Nephron (organoid): ENCODE measurements at regions not wholly inside any gene's neighbourhood (a gene's known extent, or its start where the extent isn't known, plus 50 kb on each side); places are given as distances from the start of the nearest gene placed in this dataset.

Experiments used
- H3K27ac Mint-ChIP-seq, 3 experiments: 2 replicates each; pipeline ENCODE4 v1.8.0; 2020; ENCODE audit warnings: mixed read lengths in 3 of 3, mild to moderate bottlenecking in 2 of 3, moderate library complexity in 1 of 3
- H3K27me3 Mint-ChIP-seq: 2 replicates; pipeline ENCODE4 v1.8.0; 2021; ENCODE audit warnings: low read depth, mild to moderate bottlenecking, moderate library complexity, mixed read lengths
- H3K36me3 Mint-ChIP-seq: 2 replicates; pipeline ENCODE4 v1.8.0; 2020; ENCODE audit warnings: low read depth, mixed read lengths
- H3K4me1 Mint-ChIP-seq: 2 replicates; pipeline ENCODE4 v1.8.0; 2020; ENCODE audit warnings: mixed read lengths
- H3K4me3 Mint-ChIP-seq, 3 experiments: 2 replicates each; pipeline ENCODE4 v1.8.0; 2020; ENCODE audit warnings: mild to moderate bottlenecking in 3 of 3, mixed read lengths in 3 of 3, moderate library complexity in 2 of 3
- H3K9me3 Mint-ChIP-seq: 2 replicates; pipeline ENCODE4 v1.8.0; 2020; ENCODE audit warnings: mixed read lengths
- CTCF ChIP-seq, 3 experiments: fragments of 200-600 bp; sonication (generic); IDR thresholded peaks; one replicate each; pipeline ENCODE4 v1.5.0; 2021; ENCODE audit warnings: antibody characterized with exemption in 3 of 3; ENCODE audit not compliant: unreplicated experiment in 3 of 3

- no peaks in the 10 kb centered on the region for H3K9me3 Mint-ChIP-seq
- no peak for TF ChIP-seq CTCF (IDR thresholded peaks at IDR 0.05; ENCODE audit: unreplicated experiment in 3 of 3)
- H3K4me3 Mint-ChIP-seq: no peak overlapping the region
- peaks cover 29% of the 10 kb centered on the region for H3K27me3 Mint-ChIP-seq
- H3K36me3 Mint-ChIP-seq: no peaks in the 10 kb centered on the region
- no peak overlapping the region for H3K27ac Mint-ChIP-seq
- H3K4me1 Mint-ChIP-seq: peaks cover 5% of the 10 kb centered on the region
Observed at GRCh38 chr5:155129513-155129880, 115.9 kb downstream of the KIF4B start.

GRCh38 chr5:155134130-155134529, 120.6 kb downstream of the KIF4B start:
- Mint-ChIP-seq H3K36me3 (no peaks in the 10 kb centered on the region), H3K9me3 (no peaks in the 10 kb centered on the region), H3K27me3 (peaks cover 36% of the 10 kb centered on the region), H3K4me3 (no peak overlapping the region), H3K27ac (no peak overlapping the region), H3K4me1 (peaks cover under 1% of the 10 kb centered on the region)
- no peak for TF ChIP-seq CTCF (IDR thresholded peaks at IDR 0.05; ENCODE audit: unreplicated experiment in 3 of 3)

- Mint-ChIP-seq H3K9me3 (no peaks in the 10 kb centered on the region), H3K4me3 (no peak overlapping the region), H3K36me3 (no peaks in the 10 kb centered on the region), H3K27ac (no peak overlapping the region), H3K4me1 (peaks cover 6% of the 10 kb centered on the region), H3K27me3 (peaks cover 28% of the 10 kb centered on the region)
- TF ChIP-seq CTCF (IDR thresholded peaks at IDR 0.05; ENCODE audit: unreplicated experiment in 3 of 3): no peak
Observed at GRCh38 chr5:155136216-155136850, 122.8 kb downstream of the KIF4B start.

GRCh38 chr5:155137683-155138082, 124.1 kb downstream of the KIF4B start:
- H3K9me3 Mint-ChIP-seq: no peaks in the 10 kb centered on the region
- TF ChIP-seq CTCF (IDR thresholded peaks at IDR 0.05; ENCODE audit: unreplicated experiment in 3 of 3): no peak
- H3K4me1 Mint-ChIP-seq: peaks cover 6% of the 10 kb centered on the region
- H3K27ac Mint-ChIP-seq: no peak overlapping the region
- peaks cover 19% of the 10 kb centered on the region for H3K27me3 Mint-ChIP-seq
- H3K4me3 Mint-ChIP-seq: no peak overlapping the region
- H3K36me3 Mint-ChIP-seq: no peaks in the 10 kb centered on the region

GRCh38 chr5:155140646-155141045, 127.1 kb downstream of the KIF4B start:
- Mint-ChIP-seq H3K27me3 (peaks cover 15% of the 10 kb centered on the region), H3K36me3 (no peaks in the 10 kb centered on the region), H3K27ac (no peak overlapping the region), H3K4me1 (peaks cover 6% of the 10 kb centered on the region), H3K9me3 (no peaks in the 10 kb centered on the region), H3K4me3 (no peak overlapping the region)
- TF ChIP-seq CTCF (IDR thresholded peaks at IDR 0.05; ENCODE audit: unreplicated experiment in 3 of 3): no peak

- no peaks in the 10 kb centered on the region for H3K27me3 Mint-ChIP-seq
- H3K27ac Mint-ChIP-seq: no peak overlapping the region
- no peaks in the 10 kb centered on the region for H3K9me3 Mint-ChIP-seq
- no peak for TF ChIP-seq CTCF (IDR thresholded peaks at IDR 0.05; ENCODE audit: unreplicated experiment in 3 of 3)
- no peaks in the 10 kb centered on the region for H3K4me1 Mint-ChIP-seq
- H3K36me3 Mint-ChIP-seq: no peaks in the 10 kb centered on the region
- H3K4me3 Mint-ChIP-seq: no peak overlapping the region
Observed at GRCh38 chr5:155144956-155145355, 131.4 kb downstream of the KIF4B start.
